CD4-positive, alpha-beta T cell treated with Interleukin-21 for 1 hour (primary cell): ENCODE measurements at regions not wholly inside any gene's neighbourhood (a gene's known extent, or its start where the extent isn't known, plus 50 kb on each side); places are given as distances from the start of the nearest gene placed in this dataset.

ENCODE experiments used
- DNase-seq: peaks from one replicate; pipeline ENCODE4 v3.0.0-alpha.2; 2020

DNA sequence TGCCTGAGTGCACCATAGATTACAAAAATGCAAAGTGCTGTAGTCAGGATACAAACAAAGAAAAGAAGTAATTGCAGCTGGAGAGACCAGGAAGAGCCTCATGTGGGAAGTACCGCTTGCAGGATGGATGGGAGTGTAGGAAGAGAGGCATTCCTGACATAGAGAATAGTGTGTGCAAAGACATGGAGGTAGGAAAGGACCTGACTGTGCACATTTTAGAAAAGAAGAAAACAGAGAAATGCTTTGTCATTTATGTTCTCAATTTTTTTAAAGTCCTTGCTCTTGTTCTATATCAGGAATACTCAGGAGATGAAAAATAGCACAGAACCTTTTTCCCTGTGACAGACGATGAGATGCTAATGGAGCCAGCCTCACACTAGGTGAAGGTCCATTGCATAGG is 358.7 kb upstream of the TMPO start:
- no peak for DNase-seq

GRCh38 chr12:98162906-98163678 is 352.3 kb upstream of the TMPO start:
- no peak for DNase-seq

DNA sequence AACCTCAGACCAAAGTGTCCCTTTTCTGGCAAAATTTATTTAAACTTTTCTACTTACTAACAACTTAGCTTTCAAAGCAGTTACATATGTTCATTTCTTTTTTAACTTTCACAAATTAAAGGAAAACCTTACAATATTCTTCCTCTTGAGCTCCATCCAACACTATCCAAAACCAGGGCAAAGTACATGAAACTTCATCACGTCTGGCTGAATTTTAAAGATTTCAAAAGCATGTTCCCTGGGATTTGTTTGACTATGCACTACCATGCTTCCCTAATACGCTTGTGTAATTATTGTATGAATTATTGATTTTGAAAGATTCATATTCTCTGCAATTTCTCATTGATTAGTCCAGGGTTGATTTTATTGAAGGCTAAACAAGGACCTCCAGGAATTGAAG is 343.1 kb upstream of the TMPO start:
- DNase-seq: no peak

DNA sequence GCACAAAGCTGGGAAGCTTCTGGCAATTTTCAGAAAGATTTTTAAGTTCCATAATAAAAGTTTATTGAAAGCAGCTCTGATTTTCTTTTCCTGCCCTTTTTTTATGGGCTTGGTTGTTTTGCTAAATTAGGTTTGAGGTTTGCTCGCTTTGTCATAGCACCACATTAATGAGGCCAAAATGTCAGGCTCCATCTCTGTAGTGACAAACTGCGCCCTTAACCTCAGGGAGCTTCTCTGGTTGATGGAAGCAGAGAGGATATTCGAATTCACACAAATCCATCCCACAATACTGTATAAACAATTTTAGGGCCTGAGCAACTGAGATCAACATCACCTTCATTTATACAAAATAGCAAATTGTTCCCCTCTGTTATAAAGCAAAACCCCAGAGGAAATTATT is 342.6 kb upstream of the TMPO start:
- DNase-seq: no peak

GRCh38 chr12:98173773-98174427 is 341.5 kb upstream of the TMPO start:
- DNase-seq: no peak

- no peak for DNase-seq
These were observed 341.0 kb upstream of the TMPO start for GRCh38 chr12:98174428-98174809.

DNA sequence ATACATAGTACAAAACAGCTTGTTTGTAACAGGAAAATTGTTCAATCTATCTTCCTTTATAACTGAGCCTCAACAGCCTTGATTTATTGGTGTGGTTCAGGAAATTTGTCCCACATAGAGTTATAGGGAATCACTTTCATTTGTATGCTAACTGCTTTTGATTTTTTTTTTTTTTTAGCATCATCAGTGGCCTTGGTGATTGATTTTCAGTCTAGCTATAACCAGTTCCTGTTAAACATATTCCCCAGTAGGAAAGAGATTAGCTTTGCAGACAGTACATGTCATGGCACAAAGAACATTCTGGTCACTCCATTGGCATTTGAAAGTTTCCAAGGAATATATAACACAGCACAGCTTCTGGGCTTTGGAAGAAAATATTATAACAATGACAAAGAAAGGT is 337.3 kb upstream of the TMPO start:
- no peak for DNase-seq

GRCh38 chr12:98179151-98179550 is 336.2 kb upstream of the TMPO start:
- DNase-seq: no peak

- DNase-seq: no peak
These were observed 334.8 kb upstream of the TMPO start for GRCh38 chr12:98180603-98181002.

GRCh38 chr12:98182821-98183220 is 332.6 kb upstream of the TMPO start:
- no peak for DNase-seq

GRCh38 chr12:98185606-98186005 is 329.8 kb upstream of the TMPO start:
- DNase-seq: no peak

DNA sequence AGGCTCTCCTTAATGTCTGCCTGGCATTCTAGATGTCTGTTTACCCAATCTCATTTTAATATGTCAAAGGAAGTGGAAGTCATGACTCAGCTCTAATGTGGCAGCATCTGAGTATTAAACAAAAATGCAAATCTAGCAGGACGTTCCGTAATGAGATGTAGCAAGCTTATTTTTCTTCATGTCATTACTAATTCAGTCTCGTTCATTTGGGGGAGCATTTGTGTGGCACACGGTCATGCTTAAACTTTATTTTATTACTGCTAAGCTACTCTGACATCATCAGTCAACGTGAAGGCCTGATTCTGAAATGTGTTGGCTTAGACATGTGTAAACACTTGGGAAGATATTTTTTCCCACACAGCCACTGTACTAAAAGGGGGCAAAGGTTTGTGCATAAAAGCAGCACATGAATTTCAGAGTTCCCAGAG is 326.7 kb upstream of the TMPO start:
- no peak for DNase-seq

DNA sequence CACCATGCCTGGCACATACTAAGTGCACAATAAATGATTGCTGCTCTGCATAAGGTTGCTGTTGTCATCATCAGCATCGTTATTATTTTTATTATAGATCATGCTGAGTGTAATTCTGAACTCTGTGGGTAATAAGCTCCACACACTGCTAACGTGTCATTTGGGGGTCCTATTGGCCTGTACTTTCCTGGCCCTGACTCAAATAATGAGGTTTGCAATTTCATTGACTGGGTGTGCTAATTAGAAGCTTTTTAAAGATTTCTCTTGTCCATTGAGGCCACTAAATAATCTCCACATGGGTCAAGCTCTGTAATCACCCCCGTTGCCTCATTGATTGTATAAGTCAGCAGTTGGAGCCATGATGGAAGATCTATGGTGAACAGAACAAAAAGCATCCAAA is 320.8 kb upstream of the TMPO start:
- no peak for DNase-seq

- no peak for DNase-seq
These were observed 317.0 kb upstream of the TMPO start for GRCh38 chr12:98198261-98198982.

- DNase-seq: no peak
These were observed 306.6 kb upstream of the TMPO start for GRCh38 chr12:98208816-98209215.

DNA sequence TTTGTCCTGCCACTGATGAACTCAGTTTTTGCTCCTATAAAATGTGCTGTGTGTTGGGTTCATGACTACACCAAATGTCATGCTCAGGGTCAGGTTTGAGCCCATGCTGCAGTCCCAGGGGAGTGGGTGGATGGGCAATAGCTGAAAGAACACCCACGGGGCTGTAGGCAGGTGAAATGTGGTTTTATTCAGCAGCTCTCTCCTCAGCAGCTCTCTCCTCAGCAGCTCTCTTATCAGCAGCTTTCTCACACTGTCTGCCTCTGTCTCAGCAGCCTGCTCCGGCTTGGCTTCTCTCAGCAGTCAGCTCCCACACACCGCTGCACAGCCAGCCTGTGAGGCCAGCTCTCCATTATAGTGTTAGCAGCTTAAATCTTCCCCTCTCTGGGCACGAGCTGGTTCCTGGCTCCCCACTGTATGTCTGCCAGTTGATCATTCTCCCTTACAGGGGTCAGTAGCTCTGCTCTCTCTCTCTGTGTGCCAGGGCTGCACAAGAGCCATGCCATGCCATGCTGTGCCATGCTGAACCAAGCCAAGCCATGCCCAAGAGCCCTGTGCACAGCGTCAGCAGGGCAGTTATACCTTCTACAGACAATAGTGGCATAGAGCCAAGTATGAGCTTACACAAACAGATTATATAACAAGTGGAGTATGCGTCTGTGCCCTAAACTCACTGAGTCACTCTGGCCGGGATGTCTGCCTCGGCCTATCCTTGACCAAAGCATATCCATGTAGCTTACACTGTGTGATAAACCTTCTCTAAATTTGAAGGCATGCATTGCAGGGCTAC is 303.3 kb upstream of the TMPO start:
- no peak for DNase-seq

GRCh38 chr12:98213556-98213955 is 301.8 kb upstream of the TMPO start:
- DNase-seq: no peak

GRCh38 chr12:98217257-98217656 is 298.1 kb upstream of the TMPO start:
- no peak for DNase-seq

- no peak for DNase-seq
These were observed 294.8 kb upstream of the TMPO start for GRCh38 chr12:98220636-98221035.

- DNase-seq: no peak
These were observed 294.1 kb upstream of the TMPO start for GRCh38 chr12:98221243-98221808.

DNA sequence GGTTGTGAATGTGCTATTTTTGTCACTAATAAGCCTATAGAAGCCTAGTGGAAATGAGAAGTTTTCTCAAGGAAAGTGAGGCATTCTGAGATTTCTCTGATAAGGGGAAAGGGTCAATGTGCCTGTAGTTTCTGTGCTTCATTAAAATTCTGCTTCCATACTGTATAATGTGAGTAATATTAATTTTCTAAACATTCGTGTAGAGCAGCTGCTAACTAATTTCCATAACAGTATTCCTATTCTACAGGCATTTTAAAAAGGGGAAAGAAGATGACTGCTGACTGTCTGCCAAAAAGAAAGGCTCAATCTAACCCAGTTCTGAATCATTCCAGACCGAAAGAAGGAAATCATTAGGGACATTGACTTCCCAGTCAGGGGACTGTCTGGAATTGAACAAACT is 293.3 kb upstream of the TMPO start:
- DNase-seq: no peak

GRCh38 chr12:98224584-98225221 is 290.7 kb upstream of the TMPO start:
- DNase-seq: no peak
